ENCODE measurements at regions not wholly inside any gene's neighbourhood (a gene's known extent, or its start where the extent isn't known, plus 50 kb on each side); places are given as distances from the start of the nearest gene placed in this dataset.

GRCh38 chr19:30118760-30119159 is 176.7 kb downstream of the URI1 start:
- Mint-ChIP-seq H3K27ac (no peak overlapping the region), H3K9me3 (no peaks in the 10 kb centered on the region)

GRCh38 chr19:30119180-30119908 is 177.3 kb downstream of the URI1 start:
- no peak overlapping the region for H3K4me3 Mint-ChIP-seq
- no peaks in the 10 kb centered on the region for H3K9me3 Mint-ChIP-seq
- H3K4me1 Mint-ChIP-seq (ENCODE audit: low read depth), result no peaks in the 10 kb centered on the region
- H3K36me3 Mint-ChIP-seq (ENCODE audit: low read depth), result no peaks in the 10 kb centered on the region
- H3K27me3 Mint-ChIP-seq, result peaks cover 8% of the 10 kb centered on the region
- H3K27ac Mint-ChIP-seq, result no peak overlapping the region

More at GRCh38 chr19:30118760-30119159, 176.7 kb downstream of the URI1 start:
- Mint-ChIP-seq H3K36me3 (ENCODE audit: low read depth) (no peaks in the 10 kb centered on the region), H3K4me1 (ENCODE audit: low read depth) (no peaks in the 10 kb centered on the region), H3K4me3 (no peak overlapping the region), H3K27me3 (peaks cover 8% of the 10 kb centered on the region)

GRCh38 chr19:30120860-30121484 is 178.9 kb downstream of the URI1 start:
- Mint-ChIP-seq H3K4me3 (no peak overlapping the region), H3K9me3 (no peaks in the 10 kb centered on the region), H3K27me3 (peaks cover 8% of the 10 kb centered on the region), H3K27ac (no peak overlapping the region), H3K4me1 (ENCODE audit: low read depth) (no peaks in the 10 kb centered on the region), H3K36me3 (ENCODE audit: low read depth) (no peaks in the 10 kb centered on the region)

- Mint-ChIP-seq H3K27me3 (peaks cover 8% of the 10 kb centered on the region), H3K4me1 (ENCODE audit: low read depth) (no peaks in the 10 kb centered on the region), H3K4me3 (no peak overlapping the region), H3K27ac (no peak overlapping the region), H3K36me3 (ENCODE audit: low read depth) (no peaks in the 10 kb centered on the region), H3K9me3 (no peaks in the 10 kb centered on the region)
Observed at GRCh38 chr19:30122431-30122830, 180.4 kb downstream of the URI1 start.

GRCh38 chr19:30123119-30123518 is 181.1 kb downstream of the URI1 start:
- peaks cover 8% of the 10 kb centered on the region for H3K27me3 Mint-ChIP-seq
- H3K36me3 Mint-ChIP-seq (ENCODE audit: low read depth), result no peaks in the 10 kb centered on the region
- no peak overlapping the region for H3K27ac Mint-ChIP-seq
- no peak overlapping the region for H3K4me3 Mint-ChIP-seq
- no peaks in the 10 kb centered on the region for H3K4me1 Mint-ChIP-seq (ENCODE audit: low read depth)
- no peaks in the 10 kb centered on the region for H3K9me3 Mint-ChIP-seq

- H3K27me3 Mint-ChIP-seq, result peaks cover 8% of the 10 kb centered on the region
- H3K4me3 Mint-ChIP-seq, result no peak overlapping the region
- H3K36me3 Mint-ChIP-seq (ENCODE audit: low read depth), result no peaks in the 10 kb centered on the region
- H3K4me1 Mint-ChIP-seq (ENCODE audit: low read depth), result no peaks in the 10 kb centered on the region
- H3K9me3 Mint-ChIP-seq, result no peaks in the 10 kb centered on the region
- H3K27ac Mint-ChIP-seq, result no peak overlapping the region
Observed at GRCh38 chr19:30123611-30124010, 181.6 kb downstream of the URI1 start.

GRCh38 chr19:30128211-30128610 is 186.2 kb downstream of the URI1 start:
- Mint-ChIP-seq H3K27ac (no peak overlapping the region), H3K4me1 (ENCODE audit: low read depth) (no peaks in the 10 kb centered on the region), H3K36me3 (ENCODE audit: low read depth) (no peaks in the 10 kb centered on the region), H3K9me3 (no peaks in the 10 kb centered on the region), H3K27me3 (no peaks in the 10 kb centered on the region), H3K4me3 (no peak overlapping the region)

- no peak overlapping the region for H3K27ac Mint-ChIP-seq
- no peak overlapping the region for H3K4me3 Mint-ChIP-seq
- no peaks in the 10 kb centered on the region for H3K9me3 Mint-ChIP-seq
- H3K36me3 Mint-ChIP-seq (ENCODE audit: low read depth), result no peaks in the 10 kb centered on the region
- H3K27me3 Mint-ChIP-seq, result no peaks in the 10 kb centered on the region
- no peaks in the 10 kb centered on the region for H3K4me1 Mint-ChIP-seq (ENCODE audit: low read depth)
Observed at GRCh38 chr19:30130356-30131122, 188.5 kb downstream of the URI1 start.

- H3K9me3 Mint-ChIP-seq, result no peaks in the 10 kb centered on the region
- H3K4me3 Mint-ChIP-seq, result no peak overlapping the region
- H3K27ac Mint-ChIP-seq, result no peak overlapping the region
- H3K36me3 Mint-ChIP-seq (ENCODE audit: low read depth), result no peaks in the 10 kb centered on the region
- no peaks in the 10 kb centered on the region for H3K4me1 Mint-ChIP-seq (ENCODE audit: low read depth)
- no peaks in the 10 kb centered on the region for H3K27me3 Mint-ChIP-seq
Observed at GRCh38 chr19:30131246-30131645, 189.2 kb downstream of the URI1 start.

GRCh38 chr19:30131722-30132291 is 189.8 kb downstream of the URI1 start:
- Mint-ChIP-seq H3K9me3 (no peaks in the 10 kb centered on the region), H3K4me3 (no peak overlapping the region), H3K36me3 (ENCODE audit: low read depth) (no peaks in the 10 kb centered on the region), H3K27me3 (no peaks in the 10 kb centered on the region), H3K27ac (no peak overlapping the region), H3K4me1 (ENCODE audit: low read depth) (no peaks in the 10 kb centered on the region)

GRCh38 chr19:30132343-30133075 is 190.5 kb downstream of the URI1 start:
- Mint-ChIP-seq H3K4me3 (no peak overlapping the region), H3K27ac (no peak overlapping the region), H3K4me1 (ENCODE audit: low read depth) (no peaks in the 10 kb centered on the region), H3K36me3 (ENCODE audit: low read depth) (no peaks in the 10 kb centered on the region), H3K27me3 (no peaks in the 10 kb centered on the region), H3K9me3 (no peaks in the 10 kb centered on the region)

- Mint-ChIP-seq H3K4me1 (ENCODE audit: low read depth) (no peaks in the 10 kb centered on the region), H3K36me3 (ENCODE audit: low read depth) (no peaks in the 10 kb centered on the region), H3K27ac (no peak overlapping the region), H3K9me3 (no peaks in the 10 kb centered on the region), H3K4me3 (no peak overlapping the region), H3K27me3 (no peaks in the 10 kb centered on the region)
Observed at GRCh38 chr19:30133803-30134202, 191.8 kb downstream of the URI1 start.

GRCh38 chr19:30135093-30135757 is 193.2 kb downstream of the URI1 start:
- Mint-ChIP-seq H3K9me3 (no peaks in the 10 kb centered on the region), H3K36me3 (ENCODE audit: low read depth) (no peaks in the 10 kb centered on the region), H3K27me3 (no peaks in the 10 kb centered on the region), H3K4me1 (ENCODE audit: low read depth) (no peaks in the 10 kb centered on the region), H3K4me3 (no peak overlapping the region), H3K27ac (no peak overlapping the region)

- Mint-ChIP-seq H3K4me3 (no peak overlapping the region), H3K27me3 (no peaks in the 10 kb centered on the region), H3K4me1 (ENCODE audit: low read depth) (no peaks in the 10 kb centered on the region), H3K27ac (no peak overlapping the region), H3K9me3 (no peaks in the 10 kb centered on the region), H3K36me3 (ENCODE audit: low read depth) (no peaks in the 10 kb centered on the region)
Observed at GRCh38 chr19:30135797-30136196, 193.8 kb downstream of the URI1 start.

Data from stimulated activated naive CD8-positive, alpha-beta T cell treated with anti-CD3 and anti-CD28 coated beads, Interleukin-15, Interleukin-2, amounts not matched to agents 100 ng/mL and 50 ng/mL, for 24 hours (primary cell).